SK-N-MC (cell line): ENCODE measurements at regions not wholly inside any gene's neighbourhood (a gene's known extent, or its start where the extent isn't known, plus 50 kb on each side); places are given as distances from the start of the nearest gene placed in this dataset.

Experiments
- EZH2 ChIP-seq: fragments of 200-600 bp; sonication (generic); IDR thresholded peaks from one replicate; pipeline ENCODE4 v1.6.1; 2017; ENCODE audit warnings: antibody characterized with exemption
- POLR2AphosphoS5 ChIP-seq: IDR thresholded peaks from 2 replicates; pipeline ENCODE4 v1.6.1; 2012; ENCODE audit warnings: mild to moderate bottlenecking, low read depth, low read length, borderline replicate concordance

- TF ChIP-seq EZH2 (no peak), POLR2AphosphoS5 (no peak)
Observed at GRCh38 chr20:5372371-5372770, 55.6 kb upstream of the PROKR2 start.
